NAMALWA (cell line): ENCODE measurements at regions not wholly inside any gene's neighbourhood (a gene's known extent, or its start where the extent isn't known, plus 50 kb on each side); places are given as distances from the start of the nearest gene placed in this dataset.

Experiments used
- DNase-seq: peaks from one replicate; pipeline ENCODE4 v3.0.0-alpha.2; 2015; ENCODE audit warnings: low spot score

DNA sequence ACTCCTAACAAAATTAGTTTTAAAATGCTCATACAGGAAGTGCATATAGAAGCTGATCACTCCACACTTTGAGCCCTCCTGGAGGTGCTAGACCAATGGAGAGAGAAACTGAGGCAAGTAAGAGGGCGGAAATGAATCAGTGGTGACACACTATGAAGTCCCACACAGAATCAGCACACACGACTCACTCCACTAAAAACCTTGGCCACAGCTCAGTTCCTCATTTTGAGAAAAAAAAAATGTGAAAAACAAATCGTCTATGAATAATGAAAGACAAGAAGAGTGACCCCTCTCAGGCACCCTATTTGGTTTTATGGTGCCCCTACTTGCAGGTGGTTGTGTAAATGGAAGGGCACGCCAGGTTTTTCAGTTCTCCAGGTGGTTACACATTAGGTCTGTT lies 675.1 kb upstream of the BRINP3 start:
- peak; percentile 12 for DNase-seq

GRCh38 chr1:191155178-191155577 lies 677.5 kb upstream of the BRINP3 start:
- DNase-seq = no peak

GRCh38 chr1:191160837-191161236 lies 683.2 kb upstream of the BRINP3 start:
- DNase-seq = no peak

- no peak for DNase-seq
Observed at GRCh38 chr1:191162762-191163161, 685.1 kb upstream of the BRINP3 start.

DNA sequence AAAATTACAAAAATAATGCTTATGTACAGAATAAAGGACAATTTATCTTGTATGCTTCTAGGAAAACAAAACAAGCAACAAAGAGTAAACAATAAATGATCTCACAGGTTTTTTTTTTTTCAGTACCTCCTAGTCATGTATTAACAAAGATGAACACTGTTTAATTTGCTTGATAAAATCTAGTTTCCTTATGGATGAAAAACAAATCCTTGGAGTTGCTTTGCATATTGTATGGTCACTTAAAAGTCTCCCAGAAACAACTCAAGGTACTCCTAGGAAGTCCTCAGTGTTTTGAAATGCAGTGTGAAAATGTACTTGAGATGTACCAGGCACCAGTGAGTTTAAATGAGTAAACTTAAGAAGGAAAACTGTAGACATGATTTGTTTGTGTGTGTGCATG lies 686.0 kb upstream of the BRINP3 start:
- no peak for DNase-seq

DNA sequence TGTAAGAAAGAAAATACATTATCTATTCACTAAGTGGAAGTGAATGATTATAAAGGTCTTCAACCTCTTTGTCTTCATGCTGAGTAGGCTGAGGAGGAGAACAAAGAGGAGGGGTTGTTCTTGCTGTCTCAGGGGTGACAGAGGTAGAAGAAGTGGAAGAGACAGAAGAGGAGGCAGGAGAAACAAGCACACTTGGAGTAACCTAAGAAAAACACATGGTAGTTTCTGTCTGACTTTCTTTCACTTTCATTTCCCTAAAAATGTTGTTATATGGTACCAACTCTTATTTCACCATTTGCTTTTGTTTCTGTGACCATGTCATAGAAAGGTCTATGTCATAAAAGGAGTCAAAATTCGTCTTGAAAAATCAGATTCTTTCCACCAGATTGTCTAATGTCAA lies 696.6 kb upstream of the BRINP3 start:
- DNase-seq = peak; percentile 69

- no peak for DNase-seq
Observed at GRCh38 chr1:191176131-191176530, 698.5 kb upstream of the BRINP3 start.

DNA sequence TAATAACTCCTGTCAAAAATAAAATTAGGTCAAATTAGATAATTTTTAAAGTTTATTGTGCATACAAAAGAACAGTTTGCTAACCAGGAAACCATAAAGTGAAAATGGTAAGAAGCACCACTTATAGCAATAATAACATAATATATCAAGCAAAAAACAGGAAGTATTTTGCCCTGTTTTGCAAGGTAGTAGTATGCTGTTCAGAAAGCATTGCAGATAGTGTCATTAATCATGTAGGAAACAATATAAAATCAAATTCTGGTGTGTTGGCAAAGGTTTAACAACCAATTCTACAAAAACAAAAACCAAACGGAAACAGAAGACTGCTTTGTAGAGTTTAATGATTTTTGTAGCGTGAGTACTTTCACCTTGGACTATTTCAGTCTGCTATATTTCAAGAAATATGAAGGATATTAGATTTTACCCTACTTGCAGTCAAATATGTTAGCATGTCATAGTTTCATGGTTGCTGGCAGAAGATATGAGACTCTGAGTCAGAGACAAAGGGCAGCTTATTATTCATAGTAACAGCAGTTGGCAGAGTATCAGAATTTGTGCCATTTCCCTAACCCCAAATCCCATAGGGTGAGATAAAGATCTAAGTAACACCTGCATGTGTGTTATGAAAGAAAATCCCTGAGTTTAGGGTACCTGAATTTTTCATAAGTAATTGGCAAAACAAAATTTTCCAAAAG lies 729.0 kb upstream of the BRINP3 start:
- peak; percentile 5 for DNase-seq

DNA sequence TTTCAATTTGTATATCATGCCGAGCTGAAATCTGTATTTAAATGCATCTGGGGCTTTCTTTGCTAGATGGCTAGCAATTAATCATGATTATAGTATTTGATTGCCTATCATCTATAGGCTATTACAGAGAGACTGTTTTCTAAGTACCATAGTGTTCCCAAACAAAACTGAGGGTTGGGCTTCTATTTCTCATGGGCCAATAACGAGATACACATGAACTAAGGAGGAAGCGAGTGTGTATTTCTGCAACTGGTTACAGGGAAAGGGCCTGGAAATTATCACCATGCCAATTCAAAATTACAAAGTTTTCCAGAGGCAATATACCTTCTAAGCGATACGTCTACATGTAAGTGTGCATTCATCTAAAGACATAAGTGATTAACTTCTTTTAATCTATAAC lies 744.5 kb upstream of the BRINP3 start:
- no peak for DNase-seq

GRCh38 chr1:191240925-191241324 lies 763.3 kb upstream of the BRINP3 start:
- no peak for DNase-seq

DNA sequence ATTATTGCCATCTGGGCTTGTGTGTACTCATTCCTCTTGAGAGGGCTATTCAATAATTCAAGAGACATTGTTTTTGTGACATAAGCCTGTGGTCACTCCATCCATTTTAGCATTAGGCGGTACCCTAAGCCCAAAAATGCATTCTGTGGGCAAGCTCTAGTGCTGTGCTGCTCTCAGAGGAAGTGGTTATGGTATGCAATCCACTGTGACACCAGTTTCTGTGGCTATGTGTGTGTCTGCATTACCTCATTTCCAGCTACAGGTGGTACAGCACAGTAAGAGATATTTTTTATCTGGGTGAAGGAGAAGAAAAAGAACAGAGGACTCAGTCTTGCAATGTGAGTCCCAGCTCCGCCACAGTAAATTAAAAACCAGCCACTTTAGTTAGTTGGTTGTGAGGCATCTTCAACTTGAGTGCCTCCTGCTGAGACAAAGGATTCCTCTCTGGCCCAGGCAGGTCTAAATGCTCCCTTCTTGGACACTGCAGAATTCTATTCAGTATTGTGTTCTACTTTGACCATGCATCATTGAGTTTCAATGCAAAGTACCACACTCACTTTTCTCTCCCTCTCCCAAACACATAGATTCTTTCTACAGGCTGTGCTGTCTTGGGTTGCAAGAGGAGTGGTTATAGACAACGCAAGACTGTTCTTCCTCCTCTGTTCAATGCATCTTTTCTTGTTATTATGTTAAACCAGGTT lies 777.8 kb upstream of the BRINP3 start:
- peak; percentile 5 for DNase-seq

- DNase-seq = no peak
Observed at GRCh38 chr1:191256917-191257316, 779.3 kb upstream of the BRINP3 start.

DNA sequence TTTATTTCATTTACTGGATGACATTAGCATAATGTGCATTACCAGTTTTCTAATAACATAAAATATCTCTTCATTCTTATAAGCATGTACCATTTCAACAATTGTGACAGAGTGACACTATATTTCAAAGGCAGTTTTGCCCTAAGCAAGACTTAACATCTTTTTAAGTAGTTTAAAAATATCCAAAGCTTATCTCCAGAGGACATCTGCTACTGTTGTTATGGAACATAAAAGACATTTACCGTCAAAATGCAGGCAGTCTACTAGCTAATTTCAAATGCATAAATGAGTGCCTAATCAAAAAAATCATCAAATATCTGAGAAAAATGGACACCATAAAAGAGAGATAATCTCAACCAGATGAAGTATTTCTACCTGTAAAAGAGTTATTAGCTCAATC lies 782.4 kb upstream of the BRINP3 start:
- DNase-seq = no peak

- no peak for DNase-seq
Observed at GRCh38 chr1:191261111-191261510, 783.4 kb upstream of the BRINP3 start.

GRCh38 chr1:191279266-191279800 lies 801.7 kb upstream of the BRINP3 start:
- no peak for DNase-seq

- DNase-seq = no peak
Observed at GRCh38 chr1:191284175-191284574, 806.5 kb upstream of the BRINP3 start.

- DNase-seq = no peak
Observed at GRCh38 chr1:191290441-191290840, 812.8 kb upstream of the BRINP3 start.

GRCh38 chr1:191305370-191305769 lies 827.7 kb upstream of the BRINP3 start:
- DNase-seq = no peak

DNA sequence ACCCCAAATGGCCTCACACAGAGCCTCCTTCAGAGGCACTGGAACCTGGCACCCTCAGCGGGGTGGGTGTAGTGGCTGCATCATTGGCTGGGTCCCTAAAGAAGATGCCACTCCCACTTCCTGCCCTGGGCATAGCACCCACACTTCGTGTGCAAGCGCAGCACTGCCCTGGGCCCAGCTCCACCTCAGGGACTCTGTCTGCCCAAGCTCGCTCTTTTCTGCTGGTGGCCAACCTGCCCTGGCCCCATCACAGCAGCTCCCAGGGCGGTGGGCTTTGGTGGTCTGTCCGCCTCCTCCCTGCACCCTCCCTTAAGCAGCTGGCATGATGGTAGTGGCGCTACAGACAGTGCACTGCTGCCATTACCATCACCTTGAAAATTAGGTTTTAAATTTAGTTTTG lies 829.3 kb upstream of the BRINP3 start:
- no peak for DNase-seq

DNA sequence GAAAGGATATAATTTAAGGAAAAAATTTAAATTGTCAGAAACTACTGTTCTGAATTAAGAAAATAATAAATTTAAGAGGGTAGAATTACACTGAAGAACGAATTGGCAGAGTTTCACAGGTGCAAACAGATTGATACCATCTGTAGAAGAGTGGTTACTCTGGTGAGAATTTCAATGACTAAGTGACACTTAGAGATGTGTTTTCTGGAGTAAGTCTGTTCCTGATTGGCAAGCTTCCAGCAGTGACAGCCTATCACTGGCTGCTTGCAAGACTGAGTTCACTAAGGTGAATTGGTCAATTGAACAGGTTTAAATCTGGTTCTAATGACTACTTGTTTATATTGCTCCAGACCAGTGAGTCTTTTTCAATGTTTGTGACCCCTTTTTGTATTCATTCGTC lies 838.2 kb upstream of the RGS18 start:
- no peak for DNase-seq

DNA sequence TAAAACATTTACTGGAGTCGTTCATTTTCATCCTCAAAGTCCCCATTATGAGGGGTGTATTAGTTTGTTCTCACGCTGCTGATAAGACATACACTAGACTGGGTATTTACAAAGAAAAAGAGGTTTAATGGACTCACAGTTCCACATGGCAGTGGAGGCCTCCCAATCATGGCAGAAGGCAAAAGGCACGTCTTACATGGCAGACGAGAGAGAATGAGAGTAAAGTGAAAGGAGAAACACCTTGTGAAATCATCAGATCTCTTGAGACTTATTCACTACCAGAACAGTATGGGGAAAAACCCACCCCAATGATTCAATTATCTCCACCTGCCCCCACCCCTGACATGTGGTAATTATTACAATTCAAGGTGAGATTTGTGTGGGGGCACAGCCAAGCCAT lies 830.4 kb upstream of the RGS18 start:
- DNase-seq = no peak

- DNase-seq = no peak
Observed at GRCh38 chr1:191343816-191344215, 814.4 kb upstream of the RGS18 start.

GRCh38 chr1:191346381-191346780 lies 811.9 kb upstream of the RGS18 start:
- DNase-seq = no peak

DNA sequence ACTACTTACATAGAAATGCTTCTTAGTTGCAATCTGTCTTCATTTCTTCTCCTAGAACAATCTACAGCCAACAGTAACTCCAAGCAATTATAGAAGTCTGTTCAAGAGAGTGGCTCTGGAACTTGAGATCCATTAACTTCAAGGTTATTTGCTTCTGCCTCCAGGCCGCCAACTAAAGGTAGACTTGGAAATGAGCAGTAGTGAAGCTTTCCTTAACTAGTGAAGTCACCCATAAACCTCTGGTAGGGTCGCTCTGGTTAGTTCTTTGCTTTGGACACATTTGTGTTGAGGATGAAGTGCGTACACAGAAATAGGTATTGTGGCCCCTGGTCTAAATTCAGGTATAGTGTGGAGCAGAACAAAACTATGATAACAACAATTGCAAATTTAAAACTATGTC lies 809.9 kb upstream of the RGS18 start:
- no peak for DNase-seq
